HG02884 (cell line): ENCODE measurements at regions not wholly inside any gene's neighbourhood (a gene's known extent, or its start where the extent isn't known, plus 50 kb on each side); places are given as distances from the start of the nearest gene placed in this dataset.
A peak's percentile ranks its signal among the peaks of the same experiment; 100 is the strongest.
"Not testable (repeated sequence)": the region's sequence is repeated elsewhere in the genome, so short reads cannot be mapped to it uniquely, and the experiment has no call there.

Source experiments
- ATAC-seq: cut with Tn5 transposase; IDR thresholded peaks from one replicate; pipeline ENCODE4 v1.9.1; 2021; ENCODE audit warnings: mild to moderate bottlenecking, moderate library complexity; ENCODE audit not compliant: unreplicated experiment

- no peak for ATAC-seq
These were observed 821.4 kb downstream of the RNF144A start for GRCh38 chr2:7738596-7738995.

- no peak for ATAC-seq
These were observed 822.9 kb downstream of the RNF144A start for GRCh38 chr2:7740114-7740513.

- ATAC-seq: no peak
These were observed 825.1 kb downstream of the RNF144A start for GRCh38 chr2:7742301-7742700.

GRCh38 chr2:7744827-7745226 is 827.6 kb downstream of the RNF144A start:
- no peak for ATAC-seq

- no peak for ATAC-seq
These were observed 828.2 kb downstream of the RNF144A start for GRCh38 chr2:7745369-7745768.

GRCh38 chr2:7748717-7749415 is 831.7 kb downstream of the RNF144A start:
- no peak for ATAC-seq

GRCh38 chr2:7749895-7750559 is 832.8 kb downstream of the RNF144A start:
- ATAC-seq: no peak

- ATAC-seq: no peak
These were observed 835.1 kb downstream of the RNF144A start for GRCh38 chr2:7752291-7752690.

- ATAC-seq: no peak
These were observed 836.6 kb downstream of the RNF144A start for GRCh38 chr2:7753777-7754176.

- ATAC-seq: no peak
These were observed 838.7 kb downstream of the RNF144A start for GRCh38 chr2:7755879-7756278.

GRCh38 chr2:7758073-7758759 is 841.0 kb downstream of the RNF144A start:
- ATAC-seq: peak; percentile 98

- no peak for ATAC-seq
These were observed 842.7 kb downstream of the RNF144A start for GRCh38 chr2:7759898-7760297.

- ATAC-seq: not testable (repeated sequence)
These were observed 846.2 kb downstream of the RNF144A start for GRCh38 chr2:7763418-7763817.

GRCh38 chr2:7765236-7765635 is 848.0 kb downstream of the RNF144A start:
- ATAC-seq: no peak

GRCh38 chr2:7766088-7766722 is 849.0 kb downstream of the RNF144A start:
- no peak for ATAC-seq

GRCh38 chr2:7766978-7767565 is 849.9 kb downstream of the RNF144A start:
- ATAC-seq: no peak

- no peak for ATAC-seq
These were observed 850.7 kb downstream of the RNF144A start for GRCh38 chr2:7767902-7768301.

GRCh38 chr2:7771781-7772180 is 854.6 kb downstream of the RNF144A start:
- no peak for ATAC-seq

GRCh38 chr2:7773362-7774360 is 856.4 kb downstream of the RNF144A start:
- peak; percentile 84 for ATAC-seq

- no peak for ATAC-seq
These were observed 857.3 kb downstream of the RNF144A start for GRCh38 chr2:7774481-7774880.
